Smooth muscle cell (in vitro differentiated cells): ENCODE measurements at regions not wholly inside any gene's neighbourhood (a gene's known extent, or its start where the extent isn't known, plus 50 kb on each side); places are given as distances from the start of the nearest gene placed in this dataset.
"Not testable (repeated sequence)": the region's sequence is repeated elsewhere in the genome, so short reads cannot be mapped to it uniquely, and the experiment has no call there.

Source experiments
- DNase-seq: peaks from one replicate; lab custom pipeline; 2025; ENCODE audit not compliant: unreplicated experiment; lab: John Stamatoyannopoulos, UW
- H2AFZ ChIP-seq: fragments of 200-600 bp; sonication (generic); 2 replicates; pipeline ENCODE4 v1.6.0; 2016; ENCODE audit warnings: antibody characterized with exemption, low read depth, mild to moderate bottlenecking
- H3F3A ChIP-seq: fragments of 200-600 bp; sonication (generic); 2 replicates; pipeline ENCODE4 v1.6.0; 2017; ENCODE audit warnings: antibody characterized with exemption, low read depth
- H3K27ac ChIP-seq: fragments of 200-600 bp; sonication (generic); 2 replicates; pipeline ENCODE4 v1.5.1; 2016; ENCODE audit warnings: low read depth, mild to moderate bottlenecking
- H3K27me3 ChIP-seq: fragments of 200-600 bp; sonication (generic); 2 replicates; pipeline ENCODE4 v1.6.1; 2016; ENCODE audit warnings: low read depth, mild to moderate bottlenecking
- H3K36me3 ChIP-seq: fragments of 200-600 bp; sonication (generic); 2 replicates; pipeline ENCODE4 v1.5.1; 2016; ENCODE audit warnings: low read depth
- H3K4me1 ChIP-seq: fragments of 200-600 bp; sonication (generic); 2 replicates; pipeline ENCODE4 v1.5.1; 2016; ENCODE audit warnings: low read depth
- H3K4me2 ChIP-seq: fragments of 200-600 bp; sonication (generic); 2 replicates; pipeline ENCODE4 v1.6.0; 2016; ENCODE audit warnings: mild to moderate bottlenecking
- H3K4me3 ChIP-seq: fragments of 200-600 bp; sonication (generic); 2 replicates; pipeline ENCODE4 v1.5.1; 2016; ENCODE audit warnings: mild to moderate bottlenecking
- H3K79me2 ChIP-seq: fragments of 200-600 bp; sonication (generic); 2 replicates; pipeline ENCODE4 v1.6.0; 2016; ENCODE audit warnings: low read depth, mild to moderate bottlenecking
- H3K9ac ChIP-seq: fragments of 200-600 bp; sonication (generic); 2 replicates; pipeline ENCODE4 v1.6.0; 2016; ENCODE audit warnings: low read depth
- H3K9me3 ChIP-seq: fragments of 200-600 bp; sonication (generic); replicated peaks from 2 replicates; pipeline ENCODE4 v1.5.1; 2016; ENCODE audit warnings: low read depth
- H4K20me1 ChIP-seq: fragments of 200-600 bp; sonication (generic); 2 replicates; pipeline ENCODE4 v1.6.0; 2016; ENCODE audit warnings: low read depth
- CTCF ChIP-seq: fragments of 200-600 bp; sonication (generic); IDR thresholded peaks from 2 replicates; pipeline ENCODE4 v1.5.1; 2017; ENCODE audit warnings: borderline replicate concordance, mild to moderate bottlenecking, antibody characterized with exemption; ENCODE audit not compliant: insufficient read depth, poor library complexity, severe bottlenecking
- WGBS: methylation state at CpG from one replicate; pipeline ENCODE4 v1.1.7; 2016; ENCODE audit warnings: low lambda C conversion rate; 5-methylcytosine and 5-hydroxymethylcytosine counted together

- H3K4me2 ChIP-seq = no peak overlapping the region
- DNase-seq = no peak
- H4K20me1 ChIP-seq = no peaks in the 10 kb centered on the region
- H3K9ac ChIP-seq = no peak overlapping the region
- no peak overlapping the region for H3K27ac ChIP-seq
- H3K36me3 ChIP-seq = no peaks in the 10 kb centered on the region
- H3K27me3 ChIP-seq = no peaks in the 10 kb centered on the region
- no peak overlapping the region for H3K4me3 ChIP-seq
- no peaks in the 10 kb centered on the region for H3K9me3 ChIP-seq
- WGBS = 73% methylated on average over 2 of the region's 2 CpGs
- H3F3A ChIP-seq = no peaks in the 10 kb centered on the region
- H2AFZ ChIP-seq = no peak overlapping the region
- H3K79me2 ChIP-seq = no peaks in the 10 kb centered on the region
- no peaks in the 10 kb centered on the region for H3K4me1 ChIP-seq
- TF ChIP-seq CTCF = no peak
Observed at GRCh38 chrX:74195120-74195519, 108.9 kb upstream of the ZCCHC13 start.

GRCh38 chrX:74187211-74187610, 116.8 kb upstream of the ZCCHC13 start:
- Histone ChIP-seq H3K4me1 (no peaks in the 10 kb centered on the region), H3K27me3 (no peaks in the 10 kb centered on the region), H3K9ac (no peak overlapping the region), H3K4me2 (no peak overlapping the region), H3K36me3 (no peaks in the 10 kb centered on the region), H3K27ac (no peak overlapping the region), H3K9me3 (no peaks in the 10 kb centered on the region), H3F3A (no peaks in the 10 kb centered on the region), H3K79me2 (no peaks in the 10 kb centered on the region), H3K4me3 (no peak overlapping the region), H4K20me1 (no peaks in the 10 kb centered on the region), H2AFZ (no peak overlapping the region)
- no peak for DNase-seq
- TF ChIP-seq CTCF = no peak
- WGBS = 89% methylated on average over 3 of the region's 3 CpGs

GRCh38 chrX:74183047-74183446, 120.9 kb upstream of the ZCCHC13 start:
- H3K9me3 ChIP-seq, H3K4me2 ChIP-seq, H3F3A ChIP-seq, H3K9ac ChIP-seq, H3K79me2 ChIP-seq, H2AFZ ChIP-seq, H3K4me1 ChIP-seq, H3K27ac ChIP-seq, H4K20me1 ChIP-seq, DNase-seq, H3K36me3 ChIP-seq, H3K4me3 ChIP-seq, H3K27me3 ChIP-seq: not testable (repeated sequence)
- WGBS = 76% methylated on average over 4 of the region's 4 CpGs

GRCh38 chrX:74181976-74182375, 122.0 kb upstream of the ZCCHC13 start:
- not testable (repeated sequence) for H3K4me3 ChIP-seq, H4K20me1 ChIP-seq, H3K27ac ChIP-seq, H3K4me2 ChIP-seq, H2AFZ ChIP-seq, H3K79me2 ChIP-seq, H3K27me3 ChIP-seq, H3F3A ChIP-seq, H3K9me3 ChIP-seq, H3K36me3 ChIP-seq, H3K9ac ChIP-seq, H3K4me1 ChIP-seq, DNase-seq
- 51% methylated on average over 6 of the region's 6 CpGs for WGBS

- no peak overlapping the region for H2AFZ ChIP-seq
- no peaks in the 10 kb centered on the region for H3F3A ChIP-seq
- WGBS = 76% methylated on average over 8 of the region's 8 CpGs
- H3K79me2 ChIP-seq = no peaks in the 10 kb centered on the region
- H3K4me3 ChIP-seq = no peak overlapping the region
- H3K9me3 ChIP-seq = no peaks in the 10 kb centered on the region
- no peaks in the 10 kb centered on the region for H4K20me1 ChIP-seq
- H3K4me2 ChIP-seq = no peak overlapping the region
- no peak for DNase-seq
- H3K9ac ChIP-seq = no peak overlapping the region
- H3K27ac ChIP-seq = no peak overlapping the region
- no peak for TF ChIP-seq CTCF
- H3K27me3 ChIP-seq = no peaks in the 10 kb centered on the region
- H3K4me1 ChIP-seq = no peaks in the 10 kb centered on the region
- no peaks in the 10 kb centered on the region for H3K36me3 ChIP-seq
Observed at GRCh38 chrX:74180716-74181115, 123.3 kb upstream of the ZCCHC13 start.
